Calu3 (cell line): ENCODE measurements at regions not wholly inside any gene's neighbourhood (a gene's known extent, or its start where the extent isn't known, plus 50 kb on each side); places are given as distances from the start of the nearest gene placed in this dataset.
"Not testable (repeated sequence)": the region's sequence is repeated elsewhere in the genome, so short reads cannot be mapped to it uniquely, and the experiment has no call there.

Experiments used
- BruUV-seq: library from RNA; stranded (reverse); fragments of 400-500 nt; replicated peaks from 2 replicates; lab custom pipeline; 2021; lab: Mats Ljungman, UMichigan
- CTCF ChIA-PET: fragments of 300-600 bp; sonication (Branson Sonifier 250); formaldehyde crosslinking; loops from one replicate; lab custom pipeline; 2022; ENCODE audit warnings: antibody characterized with exemption; lab: Charles Lee
- DNase-seq: peaks from one replicate; pipeline ENCODE4 v3.0.0; 2022
- H3K27ac Mint-ChIP-seq: one replicate; pipeline ENCODE4 v1.8.0; 2022; ENCODE audit warnings: mixed read lengths; ENCODE audit not compliant: unreplicated experiment
- H3K27me3 Mint-ChIP-seq: one replicate; pipeline ENCODE4 v1.8.0; 2022; ENCODE audit warnings: mixed read lengths; ENCODE audit not compliant: unreplicated experiment
- H3K36me3 Mint-ChIP-seq: one replicate; pipeline ENCODE4 v1.8.0; 2022; ENCODE audit warnings: mild to moderate bottlenecking, moderate library complexity, mixed read lengths; ENCODE audit not compliant: insufficient read depth, unreplicated experiment
- H3K4me1 Mint-ChIP-seq: one replicate; pipeline ENCODE4 v1.8.0; 2022; ENCODE audit warnings: mild to moderate bottlenecking, low read depth, mixed read lengths; ENCODE audit not compliant: unreplicated experiment
- H3K4me3 Mint-ChIP-seq: one replicate; pipeline ENCODE4 v1.8.0; 2022; ENCODE audit warnings: mild to moderate bottlenecking, low read depth, moderate library complexity, mixed read lengths; ENCODE audit not compliant: unreplicated experiment
- H3K9me3 Mint-ChIP-seq: one replicate; pipeline ENCODE4 v1.8.0; 2022; ENCODE audit warnings: low read depth, mixed read lengths; ENCODE audit not compliant: unreplicated experiment
- intact Hi-C: fragments of 100-400 bp; cut with micrococcal nuclease; formaldehyde crosslinking; loops from one replicate; pipeline ENCODE4 v1.10.0; 2022; ENCODE audit not compliant: unreplicated experiment
- TF ChIP-seq, protein P1 (sequence below): fragments of 200-600 bp; IDR thresholded peaks from one replicate; pipeline ENCODE4 v1.8.0; 2022; ENCODE audit warnings: antibody characterized with exemption; ENCODE audit not compliant: unreplicated experiment

GRCh38 chr10:90075995-90076394 is 374.6 kb downstream of the KIF20B start:
- CTCF ChIA-PET, result interaction anchor here (0.7 kb wide), 1 partner anchor 271 kb away, joined by 3 read pairs; no protein-coding TSS in a partner anchor
- Mint-ChIP-seq H3K9me3 (no peaks in the 10 kb centered on the region), H3K4me1 (no peaks in the 10 kb centered on the region), H3K27me3 (no peaks in the 10 kb centered on the region), H3K27ac (no peak overlapping the region), H3K36me3 (no peaks in the 10 kb centered on the region), H3K4me3 (no peak overlapping the region)
- no peak for DNase-seq
- TF ChIP-seq, protein P1, sequence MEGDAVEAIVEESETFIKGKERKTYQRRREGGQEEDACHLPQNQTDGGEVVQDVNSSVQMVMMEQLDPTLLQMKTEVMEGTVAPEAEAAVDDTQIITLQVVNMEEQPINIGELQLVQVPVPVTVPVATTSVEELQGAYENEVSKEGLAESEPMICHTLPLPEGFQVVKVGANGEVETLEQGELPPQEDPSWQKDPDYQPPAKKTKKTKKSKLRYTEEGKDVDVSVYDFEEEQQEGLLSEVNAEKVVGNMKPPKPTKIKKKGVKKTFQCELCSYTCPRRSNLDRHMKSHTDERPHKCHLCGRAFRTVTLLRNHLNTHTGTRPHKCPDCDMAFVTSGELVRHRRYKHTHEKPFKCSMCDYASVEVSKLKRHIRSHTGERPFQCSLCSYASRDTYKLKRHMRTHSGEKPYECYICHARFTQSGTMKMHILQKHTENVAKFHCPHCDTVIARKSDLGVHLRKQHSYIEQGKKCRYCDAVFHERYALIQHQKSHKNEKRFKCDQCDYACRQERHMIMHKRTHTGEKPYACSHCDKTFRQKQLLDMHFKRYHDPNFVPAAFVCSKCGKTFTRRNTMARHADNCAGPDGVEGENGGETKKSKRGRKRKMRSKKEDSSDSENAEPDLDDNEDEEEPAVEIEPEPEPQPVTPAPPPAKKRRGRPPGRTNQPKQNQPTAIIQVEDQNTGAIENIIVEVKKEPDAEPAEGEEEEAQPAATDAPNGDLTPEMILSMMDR, result no peak
- intact Hi-C loops, result no loop called here
- BruUV-seq, result no TSS peak

DNA sequence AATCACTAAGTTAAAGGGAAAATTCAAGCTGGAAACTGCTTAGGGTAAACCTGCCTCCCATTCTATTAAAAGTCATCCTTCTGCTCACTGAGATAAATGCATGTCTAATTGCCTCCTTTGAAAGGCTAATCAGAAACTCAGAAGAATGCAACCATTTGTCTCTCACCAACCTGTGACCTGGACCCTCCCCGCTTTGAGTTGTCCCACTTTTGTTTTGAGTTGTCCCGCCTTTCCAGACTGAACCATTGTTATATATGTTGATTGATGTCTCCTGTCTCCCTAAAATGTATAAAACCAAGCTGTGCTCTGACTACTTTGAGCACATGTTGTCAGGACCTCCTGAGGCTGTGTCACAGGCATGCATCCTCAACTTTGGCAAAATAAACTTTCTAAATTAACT is 378.4 kb downstream of the KIF20B start:
- intact Hi-C loops, result no loop called here
- Mint-ChIP-seq H3K36me3 (no peaks in the 10 kb centered on the region), H3K4me1 (no peaks in the 10 kb centered on the region), H3K4me3 (no peak overlapping the region), H3K27me3 (no peaks in the 10 kb centered on the region), H3K27ac (no peak overlapping the region), H3K9me3 (no peaks in the 10 kb centered on the region)
- TF ChIP-seq, protein P1, result no peak
- no TSS peak for BruUV-seq
- DNase-seq, result no peak
- CTCF ChIA-PET, result no interaction called here

DNA sequence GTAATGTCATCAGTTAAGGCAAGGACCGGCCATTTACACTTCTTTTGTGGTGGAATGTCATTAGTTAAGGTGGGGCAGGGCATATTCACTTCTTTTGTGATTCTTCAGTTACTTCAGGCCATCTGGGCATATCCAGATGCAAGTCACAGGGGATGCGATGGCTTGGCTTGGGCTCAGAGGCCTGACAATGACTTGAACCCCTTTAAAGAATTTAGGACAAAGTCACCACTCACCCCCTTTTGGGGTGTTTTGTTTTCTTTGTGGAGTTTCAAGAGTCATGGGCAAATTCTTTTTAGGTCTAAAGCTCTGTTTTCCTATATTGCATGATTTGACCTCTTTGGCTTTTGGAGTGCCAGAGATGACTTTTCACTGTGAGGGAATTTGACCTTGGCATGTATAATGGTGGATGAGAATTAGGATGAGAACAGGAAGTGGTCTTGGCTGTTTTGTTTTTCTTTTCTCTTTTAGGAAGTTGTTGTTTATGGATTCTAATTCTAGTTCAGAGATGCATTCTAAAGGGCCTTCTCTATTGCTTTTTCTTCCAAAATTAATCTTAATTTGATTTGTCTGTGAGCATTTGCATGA is 385.3 kb downstream of the KIF20B start:
- DNase-seq, H3K4me1 Mint-ChIP-seq, H3K36me3 Mint-ChIP-seq, H3K27me3 Mint-ChIP-seq, H3K9me3 Mint-ChIP-seq, BruUV-seq, H3K4me3 Mint-ChIP-seq: not testable (repeated sequence)
- intact Hi-C loops, result loop anchor here (5.0 kb wide), 1 partner anchor 39 kb away; no protein-coding TSS in a partner anchor
- CTCF ChIA-PET, result interaction anchor here (0.6 kb wide), 2 partner anchors 44 to 48 kb away, joined by 3 to 5 read pairs; no protein-coding TSS in a partner anchor
- H3K27ac Mint-ChIP-seq, result peak overlapping the region; percentile 48

- BruUV-seq, result no TSS peak
- Mint-ChIP-seq H3K4me1 (no peaks in the 10 kb centered on the region), H3K9me3 (no peaks in the 10 kb centered on the region), H3K27me3 (peaks cover 7% of the 10 kb centered on the region), H3K4me3 (no peak overlapping the region), H3K36me3 (no peaks in the 10 kb centered on the region), H3K27ac (peak overlapping the region; percentile 48)
- intact Hi-C loops, result loop anchor here (5.0 kb wide), 1 partner anchor 40 kb away; no protein-coding TSS in a partner anchor
- CTCF ChIA-PET, result interaction anchor here (0.6 kb wide), 3 partner anchors 43 to 257 kb away, joined by 3 to 5 read pairs (median 4); no protein-coding TSS in a partner anchor
- DNase-seq, result peak; percentile 18
- TF ChIP-seq, protein P1, result no peak
These were observed 386.0 kb downstream of the KIF20B start for GRCh38 chr10:90087197-90088023.
